ENCODE measurements at regions not wholly inside any gene's neighbourhood (a gene's known extent, or its start where the extent isn't known, plus 50 kb on each side); places are given as distances from the start of the nearest gene placed in this dataset.

GRCh38 chr10:10271639-10272192 is 746.0 kb upstream of the CELF2 start:
- no peak overlapping the region for H3K4me2 ChIP-seq
- DNase-seq: no peak
- H3K9me3 ChIP-seq (ENCODE audit: insufficient read depth, low read depth): no peaks in the 10 kb centered on the region
- no peak overlapping the region for H3K4me3 ChIP-seq
- no peak overlapping the region for H3K27ac ChIP-seq
- no peak for TF ChIP-seq EZH2 (IDR thresholded peaks at IDR 0.05; ENCODE audit: low read depth)
- TF ChIP-seq, protein P1, sequence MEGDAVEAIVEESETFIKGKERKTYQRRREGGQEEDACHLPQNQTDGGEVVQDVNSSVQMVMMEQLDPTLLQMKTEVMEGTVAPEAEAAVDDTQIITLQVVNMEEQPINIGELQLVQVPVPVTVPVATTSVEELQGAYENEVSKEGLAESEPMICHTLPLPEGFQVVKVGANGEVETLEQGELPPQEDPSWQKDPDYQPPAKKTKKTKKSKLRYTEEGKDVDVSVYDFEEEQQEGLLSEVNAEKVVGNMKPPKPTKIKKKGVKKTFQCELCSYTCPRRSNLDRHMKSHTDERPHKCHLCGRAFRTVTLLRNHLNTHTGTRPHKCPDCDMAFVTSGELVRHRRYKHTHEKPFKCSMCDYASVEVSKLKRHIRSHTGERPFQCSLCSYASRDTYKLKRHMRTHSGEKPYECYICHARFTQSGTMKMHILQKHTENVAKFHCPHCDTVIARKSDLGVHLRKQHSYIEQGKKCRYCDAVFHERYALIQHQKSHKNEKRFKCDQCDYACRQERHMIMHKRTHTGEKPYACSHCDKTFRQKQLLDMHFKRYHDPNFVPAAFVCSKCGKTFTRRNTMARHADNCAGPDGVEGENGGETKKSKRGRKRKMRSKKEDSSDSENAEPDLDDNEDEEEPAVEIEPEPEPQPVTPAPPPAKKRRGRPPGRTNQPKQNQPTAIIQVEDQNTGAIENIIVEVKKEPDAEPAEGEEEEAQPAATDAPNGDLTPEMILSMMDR (conservative IDR thresholded peaks at IDR 0.05): no peak
- CTCF ChIA-PET: no interaction called here
- intact Hi-C loops (cut with micrococcal nuclease; ENCODE audit: unreplicated experiment): no loop called here
- H3K9me2 ChIP-seq (ENCODE audit: insufficient read depth): no peaks in the 10 kb centered on the region
- H3K27me3 ChIP-seq (ENCODE audit: insufficient read depth, low read depth): no peaks in the 10 kb centered on the region; the same call in 1 of the 2 replicates
- H3K4me1 ChIP-seq (replicated peaks; ENCODE audit: insufficient read depth): no peaks in the 10 kb centered on the region
- H3F3A ChIP-seq (ENCODE audit: insufficient read depth, low read depth): no peaks in the 10 kb centered on the region
- BruUV-seq (replicated peaks): no TSS peak
- POLR2A ChIA-PET (ENCODE audit: unreplicated experiment): no interaction called here
- no peak overlapping the region for H2AFZ ChIP-seq
- no peaks in the 10 kb centered on the region for H3K79me2 ChIP-seq (ENCODE audit: low read depth)
- H3K36me3 ChIP-seq (ENCODE audit: low read depth): no peaks in the 10 kb centered on the region
- no peaks in the 10 kb centered on the region for H4K20me1 ChIP-seq (ENCODE audit: insufficient read depth)

DNA sequence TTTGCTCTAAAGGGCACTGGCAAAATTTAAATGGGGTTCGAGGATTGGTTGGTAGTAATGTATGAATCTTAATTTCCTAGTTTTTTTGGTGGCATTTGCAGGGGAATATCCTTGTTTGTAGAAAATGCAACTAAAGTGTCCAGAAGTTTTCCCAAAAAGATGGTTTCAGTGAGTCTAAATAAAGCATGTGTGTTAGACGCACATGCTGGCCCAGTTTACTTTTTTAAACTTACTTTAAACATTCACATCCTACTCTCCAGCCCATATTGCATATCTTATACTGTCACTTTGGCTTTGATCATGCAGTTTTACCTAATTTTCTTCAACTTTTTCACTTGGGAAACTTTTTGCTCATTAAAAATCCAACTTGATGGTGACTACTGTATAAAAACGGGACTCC is 744.0 kb upstream of the CELF2 start:
- H2AFZ ChIP-seq: no peak overlapping the region
- H3K4me3 ChIP-seq: no peak overlapping the region
- ChIA-PET CTCF (no interaction called here), POLR2A (ENCODE audit: unreplicated experiment) (no interaction called here)
- intact Hi-C loops (cut with micrococcal nuclease; ENCODE audit: unreplicated experiment): no loop called here
- no peaks in the 10 kb centered on the region for H3K9me2 ChIP-seq (ENCODE audit: insufficient read depth)
- H3K9me3 ChIP-seq (ENCODE audit: insufficient read depth, low read depth): no peaks in the 10 kb centered on the region
- H3F3A ChIP-seq (ENCODE audit: insufficient read depth, low read depth): no peaks in the 10 kb centered on the region
- no peak overlapping the region for H3K4me2 ChIP-seq
- H4K20me1 ChIP-seq (ENCODE audit: insufficient read depth): no peaks in the 10 kb centered on the region
- no peak overlapping the region for H3K27ac ChIP-seq
- H3K36me3 ChIP-seq (ENCODE audit: low read depth): no peaks in the 10 kb centered on the region
- H3K27me3 ChIP-seq (ENCODE audit: insufficient read depth, low read depth): no peaks in the 10 kb centered on the region; the same call in 1 of the 2 replicates
- BruUV-seq (replicated peaks): no TSS peak
- no peak for DNase-seq
- no peaks in the 10 kb centered on the region for H3K4me1 ChIP-seq (replicated peaks; ENCODE audit: insufficient read depth)
- TF ChIP-seq, protein P1 (conservative IDR thresholded peaks at IDR 0.05): no peak
- no peak for TF ChIP-seq EZH2 (IDR thresholded peaks at IDR 0.05; ENCODE audit: low read depth)
- no peaks in the 10 kb centered on the region for H3K79me2 ChIP-seq (ENCODE audit: low read depth)

DNA sequence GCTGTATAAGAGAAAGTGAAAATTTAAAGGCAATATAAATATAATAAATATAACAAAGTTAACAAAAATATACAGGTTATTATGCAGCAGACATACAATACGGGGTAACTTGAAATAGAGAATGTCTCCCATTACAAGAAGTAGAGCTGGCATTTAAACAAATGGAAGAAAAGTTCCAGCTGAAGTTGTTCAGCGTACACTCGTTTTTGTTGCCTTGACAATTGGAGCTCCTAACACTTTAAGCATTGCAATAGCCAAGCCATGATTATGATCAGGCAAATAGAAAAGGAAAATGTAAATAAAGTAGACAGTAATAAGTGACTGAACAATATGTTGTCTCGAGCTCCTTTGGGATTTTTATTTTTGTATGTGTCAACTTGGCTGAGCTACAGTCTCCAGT is 737.8 kb upstream of the CELF2 start:
- no peaks in the 10 kb centered on the region for H3K36me3 ChIP-seq (ENCODE audit: low read depth)
- no peak overlapping the region for H3K27ac ChIP-seq
- no peak for TF ChIP-seq EZH2 (IDR thresholded peaks at IDR 0.05; ENCODE audit: low read depth)
- TF ChIP-seq, protein P1 (conservative IDR thresholded peaks at IDR 0.05): no peak
- no peak for DNase-seq
- no peaks in the 10 kb centered on the region for H3K9me3 ChIP-seq (ENCODE audit: insufficient read depth, low read depth)
- POLR2A ChIA-PET (ENCODE audit: unreplicated experiment): interaction anchor here (0.7 kb wide), 1 partner anchor 388 kb away, joined by 3 read pairs; no protein-coding TSS in a partner anchor
- H3F3A ChIP-seq (ENCODE audit: insufficient read depth, low read depth): no peaks in the 10 kb centered on the region
- no peak overlapping the region for H2AFZ ChIP-seq
- no peaks in the 10 kb centered on the region for H3K4me1 ChIP-seq (replicated peaks; ENCODE audit: insufficient read depth)
- no peak overlapping the region for H3K4me2 ChIP-seq
- intact Hi-C loops (cut with micrococcal nuclease; ENCODE audit: unreplicated experiment): no loop called here
- no TSS peak for BruUV-seq (replicated peaks)
- H3K27me3 ChIP-seq (ENCODE audit: insufficient read depth, low read depth): no peaks in the 10 kb centered on the region
- no peak overlapping the region for H3K4me3 ChIP-seq
- H3K79me2 ChIP-seq (ENCODE audit: low read depth): no peaks in the 10 kb centered on the region
- H4K20me1 ChIP-seq (ENCODE audit: insufficient read depth): no peaks in the 10 kb centered on the region
- no peaks in the 10 kb centered on the region for H3K9me2 ChIP-seq (ENCODE audit: insufficient read depth)
- CTCF ChIA-PET: no interaction called here
